NCI-H446 (cell line): ENCODE measurements at regions not wholly inside any gene's neighbourhood (a gene's known extent, or its start where the extent isn't known, plus 50 kb on each side); places are given as distances from the start of the nearest gene placed in this dataset.

ENCODE experiments used
- DNase-seq, 2 experiments: peaks; one replicate each; lab custom pipeline; 2025; lab: John Stamatoyannopoulos, UW

DNA sequence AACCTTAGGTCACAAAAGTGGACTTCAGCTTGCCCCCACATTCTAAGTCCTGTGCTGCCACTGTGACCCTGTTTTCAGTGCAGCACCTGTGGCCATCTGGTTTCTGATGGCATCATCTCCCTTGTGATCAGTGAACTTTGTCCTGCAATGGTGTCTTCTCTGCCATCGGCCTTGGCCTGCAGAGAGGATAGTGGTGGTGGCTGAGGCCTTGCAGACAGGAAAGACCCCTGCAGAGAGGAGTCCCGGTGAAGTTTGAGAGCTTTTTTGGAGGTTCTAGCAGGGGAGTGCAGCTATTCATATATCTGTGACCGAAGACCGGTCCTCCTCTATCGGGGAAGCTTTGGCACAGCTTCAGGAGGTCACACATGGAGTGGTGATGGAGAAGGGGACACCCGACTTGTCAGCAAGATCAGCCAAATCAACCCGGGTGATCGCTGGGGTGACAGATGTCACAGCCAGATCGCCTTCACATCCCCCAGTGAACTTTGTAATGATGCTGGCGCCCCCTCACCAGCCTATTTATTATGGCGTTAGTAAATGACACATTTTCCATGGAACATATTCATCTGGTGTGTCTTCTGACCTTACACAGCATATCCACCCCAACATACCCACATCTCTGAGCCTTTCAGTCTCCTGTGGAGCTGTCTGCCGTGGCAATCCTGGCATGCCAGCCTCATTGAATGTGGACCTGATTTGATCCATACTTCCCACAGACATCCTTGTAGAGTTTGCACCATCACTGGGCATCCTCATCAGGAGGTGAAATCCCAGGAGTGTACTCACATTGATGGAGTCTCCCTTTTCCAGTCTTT, 136.1 kb downstream of the PAPOLA start:
- DNase-seq = no peak

DNA sequence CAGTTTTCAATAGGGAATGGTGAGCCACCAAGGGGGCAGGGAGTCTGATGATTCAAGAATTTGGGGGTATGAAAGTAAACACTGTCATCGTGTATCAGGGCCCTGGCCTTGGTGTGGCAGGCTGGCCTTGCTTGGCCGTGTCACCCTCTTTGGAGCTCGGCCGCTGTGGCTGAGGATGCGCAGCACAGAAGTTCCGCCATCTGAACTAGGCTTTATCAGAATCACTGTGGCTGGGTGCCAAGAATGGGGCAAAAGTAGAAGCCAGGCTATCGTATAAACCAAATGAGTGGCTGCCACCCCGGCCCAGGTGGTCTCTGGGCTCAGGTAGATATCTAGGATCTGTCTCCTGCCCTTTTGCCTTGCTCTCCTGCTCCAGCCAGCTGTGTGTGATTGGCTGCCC, 137.4 kb downstream of the PAPOLA start:
- DNase-seq = no peak

DNA sequence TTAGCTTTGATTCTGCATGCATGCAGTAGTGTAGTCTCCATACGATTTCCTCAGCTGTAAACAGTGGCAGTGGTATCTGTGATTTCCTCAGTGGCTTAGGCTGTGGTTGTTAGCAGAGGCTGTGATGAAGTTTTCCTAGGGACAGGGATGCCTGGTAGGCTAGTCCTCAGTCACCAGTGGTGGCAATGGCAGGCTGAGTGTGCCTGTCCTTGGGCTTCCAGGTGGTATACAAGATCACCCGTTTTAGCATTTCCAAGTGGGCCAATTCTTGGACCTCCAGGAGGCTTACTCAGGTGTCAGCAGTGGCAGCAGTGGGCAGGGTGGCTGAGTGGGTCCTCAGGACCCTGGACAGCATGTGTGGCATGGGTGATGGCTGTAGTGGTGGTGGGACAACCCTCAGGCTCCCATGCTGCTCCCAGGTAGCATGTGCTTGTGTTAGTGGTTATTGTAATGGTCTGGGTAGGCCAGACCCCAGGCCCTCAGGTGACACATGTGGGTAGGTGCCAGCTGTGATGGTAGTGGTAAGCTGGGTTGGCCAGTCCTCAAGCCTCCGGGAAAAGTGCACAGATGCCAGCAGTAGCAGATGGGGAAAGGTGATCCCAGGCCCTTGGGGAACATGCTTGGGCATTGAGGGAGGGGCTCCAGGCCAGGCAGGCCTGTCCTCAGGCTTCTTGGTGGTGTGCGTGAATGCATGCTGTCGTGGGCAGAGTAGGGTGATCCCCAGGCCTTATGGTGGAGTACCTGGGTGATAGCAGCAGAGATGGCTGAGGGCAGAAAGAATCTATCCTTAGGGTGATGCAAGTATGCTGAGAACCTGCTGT, 146.5 kb downstream of the PAPOLA start:
- no peak for DNase-seq

DNA sequence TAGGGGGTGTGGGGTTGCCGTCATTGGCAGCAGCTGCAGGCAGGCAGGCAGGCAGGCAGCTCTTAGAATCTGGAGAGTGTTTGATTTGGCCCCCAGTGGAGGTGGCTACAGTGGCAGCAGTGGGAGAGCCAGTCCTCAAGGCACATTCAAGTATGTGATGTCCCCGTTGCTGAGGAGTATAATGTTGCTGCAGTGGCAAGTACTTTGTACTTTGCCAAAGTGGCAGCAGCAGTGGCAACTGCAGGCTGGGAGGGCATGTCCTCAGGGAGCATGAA, 147.1 kb downstream of the PAPOLA start:
- DNase-seq = no peak

DNA sequence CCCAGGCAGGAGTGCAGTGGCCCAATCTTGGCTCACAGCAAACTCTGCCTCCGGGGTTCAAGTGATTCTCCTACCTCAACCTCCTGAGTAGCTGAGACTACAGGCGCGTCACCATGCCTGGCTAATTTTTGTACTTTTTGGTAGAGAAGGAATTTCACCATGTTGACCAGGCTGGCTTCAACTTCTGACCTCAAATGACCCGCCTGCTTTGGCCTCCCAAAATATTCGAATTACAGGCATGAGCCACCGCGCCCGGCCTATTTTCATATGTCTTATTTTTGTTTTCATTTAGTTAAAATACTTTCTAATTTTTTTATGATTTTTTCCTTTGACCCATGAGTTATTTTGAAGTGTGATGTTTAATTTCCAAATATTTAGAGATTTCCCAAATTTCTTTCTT, 143.6 kb upstream of the VRK1 start:
- no peak for DNase-seq

DNA sequence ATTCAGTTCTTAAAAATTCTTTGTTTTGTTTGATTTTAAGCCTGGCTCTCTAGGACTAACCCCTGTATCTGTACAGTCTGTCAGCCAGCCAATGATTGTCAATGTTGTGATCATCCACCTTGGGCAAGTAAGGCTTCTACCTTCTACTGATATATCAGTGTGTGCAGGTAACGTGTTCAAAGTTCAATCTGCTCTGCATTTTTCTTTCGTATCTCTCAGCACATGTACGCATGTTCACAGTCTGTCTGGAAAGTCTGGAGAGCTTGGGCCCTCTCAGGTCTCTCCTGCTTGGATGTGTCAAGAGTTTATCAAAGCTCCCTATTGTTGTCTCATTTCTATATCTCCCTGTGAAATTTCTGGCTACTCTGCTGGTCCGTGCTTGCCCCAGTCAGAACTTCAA, 138.6 kb upstream of the VRK1 start:
- DNase-seq = no peak

DNA sequence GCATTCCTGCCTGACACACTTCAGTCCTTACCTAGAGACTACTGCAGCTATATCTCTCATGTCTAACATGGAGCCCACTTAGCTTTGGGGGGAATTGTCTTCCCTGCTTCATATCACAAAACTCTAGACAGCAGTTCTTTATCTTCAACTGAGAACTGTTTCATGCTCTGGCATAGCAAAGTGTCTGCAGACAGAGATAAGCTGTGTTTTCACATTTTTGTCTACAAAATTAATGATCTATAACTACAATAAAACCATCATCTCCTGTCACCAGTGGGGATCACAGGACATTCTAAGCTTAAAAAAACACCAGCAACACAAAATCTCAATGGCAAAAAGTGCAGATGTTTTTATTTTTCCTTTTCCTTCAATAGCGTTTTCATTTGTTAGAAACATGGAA, 137.1 kb upstream of the VRK1 start:
- no peak for DNase-seq

DNA sequence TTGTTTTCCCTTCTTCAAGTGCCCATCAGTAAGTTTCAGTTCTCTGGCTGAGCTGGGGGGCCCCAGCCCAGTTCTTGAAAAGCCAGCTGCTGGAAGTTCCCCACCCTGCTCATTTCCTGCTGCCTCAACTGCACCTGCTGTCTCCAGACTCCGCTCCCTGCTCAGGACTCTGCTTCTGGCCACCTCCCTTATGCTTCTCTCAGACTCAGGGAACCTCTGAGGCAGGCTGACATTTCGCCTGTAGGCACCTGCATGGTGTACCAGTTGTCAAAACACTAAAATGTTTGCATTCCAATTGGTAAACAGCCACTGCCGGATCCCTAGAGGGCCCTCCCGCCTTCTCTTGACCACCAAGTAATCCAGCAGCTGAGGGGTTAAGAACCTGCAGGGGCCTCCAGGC, 136.5 kb upstream of the VRK1 start:
- DNase-seq = no peak

DNA sequence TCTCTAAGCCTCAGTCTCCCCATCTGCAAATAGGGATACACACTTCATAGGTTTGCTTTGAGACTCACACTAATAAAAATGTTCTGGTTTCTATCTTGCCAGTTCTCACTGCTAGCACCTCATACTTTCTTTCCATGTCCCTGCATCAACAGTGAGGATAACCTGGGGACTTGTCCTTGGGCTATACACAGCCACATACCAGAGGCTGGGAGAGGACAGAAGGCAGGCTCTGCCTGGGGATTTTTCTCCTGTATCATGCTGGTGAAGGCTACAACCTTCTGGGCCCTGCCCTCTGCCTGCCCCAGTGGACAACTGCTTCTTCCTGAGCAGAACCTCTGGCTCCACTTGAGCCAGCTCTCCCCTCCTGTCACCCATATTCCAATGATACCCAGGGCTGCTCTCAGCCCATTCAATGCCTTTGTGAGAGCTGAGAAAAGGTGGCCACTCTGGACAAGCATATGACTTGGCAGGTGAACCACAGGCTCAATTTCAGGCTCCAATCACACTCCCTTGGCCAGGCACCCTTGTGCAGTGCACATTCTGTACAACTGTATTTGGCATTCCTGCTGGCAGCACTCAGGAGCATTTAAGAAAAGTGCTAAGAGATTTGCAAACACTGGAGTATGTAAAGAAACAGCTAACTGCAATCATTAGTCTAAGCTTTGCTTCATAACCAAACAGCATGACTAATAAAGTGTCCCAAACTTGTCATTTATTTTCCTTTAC, 135.8 kb upstream of the VRK1 start:
- no peak for DNase-seq

DNA sequence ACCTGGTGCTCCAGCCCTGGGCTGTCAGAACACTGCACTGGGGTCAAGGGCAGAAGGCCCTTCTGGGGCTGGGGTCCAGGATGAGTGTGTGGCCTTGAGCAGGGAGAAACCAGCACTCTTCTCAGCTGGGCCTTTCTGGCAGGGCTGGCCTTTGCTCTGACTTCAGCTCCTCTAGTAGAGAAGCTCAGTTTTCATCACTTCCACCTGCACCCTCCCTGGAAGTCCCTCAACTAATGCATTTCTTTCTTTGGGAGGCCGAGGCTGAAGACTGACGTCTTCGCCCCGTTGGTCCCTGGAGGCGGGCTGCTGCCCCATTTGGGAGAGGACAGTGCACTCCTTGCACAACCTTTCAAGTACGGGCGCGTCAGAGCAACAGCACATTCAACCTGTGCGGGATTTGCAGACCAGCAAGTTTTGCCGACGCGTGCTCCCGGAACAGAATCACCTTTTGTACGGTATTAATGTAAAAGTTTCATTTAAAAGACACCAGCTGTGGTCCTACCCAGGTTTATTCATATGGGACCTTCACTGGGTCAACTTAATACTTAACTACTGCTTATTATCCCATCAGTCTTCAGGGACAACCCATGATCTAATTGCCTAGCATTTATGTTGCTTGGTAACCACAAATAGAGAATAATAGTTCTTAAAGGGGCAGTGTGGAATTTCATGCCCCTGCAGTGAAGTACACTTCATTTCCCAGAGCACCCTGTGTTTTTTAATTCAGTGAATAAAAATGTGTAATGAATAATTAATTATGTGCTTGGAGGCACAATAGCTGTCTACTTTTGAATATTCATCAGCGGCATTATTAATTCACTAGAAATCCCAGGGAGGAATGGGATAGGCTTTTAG, 134.8 kb upstream of the VRK1 start:
- no peak for DNase-seq

DNA sequence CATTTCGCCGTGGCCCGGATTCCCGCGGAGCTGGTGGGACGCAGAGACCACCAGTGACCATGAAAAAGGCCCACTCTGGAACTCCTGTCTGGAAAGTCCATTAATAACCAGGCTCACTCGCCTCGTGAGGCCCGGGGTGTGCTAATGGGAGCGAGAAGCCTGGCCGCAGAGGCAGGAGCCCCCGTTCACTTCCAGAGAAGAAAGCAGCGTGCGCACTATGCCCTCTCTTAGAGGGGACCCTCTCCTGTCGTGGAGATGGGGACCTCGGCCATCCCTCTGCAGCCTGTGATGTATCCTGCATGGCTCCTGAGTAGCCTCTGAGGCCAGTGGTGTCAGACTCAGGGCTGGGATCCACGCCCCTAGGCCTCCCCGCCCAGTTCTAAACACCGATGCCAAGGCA, 134.1 kb upstream of the VRK1 start:
- DNase-seq = no peak

DNA sequence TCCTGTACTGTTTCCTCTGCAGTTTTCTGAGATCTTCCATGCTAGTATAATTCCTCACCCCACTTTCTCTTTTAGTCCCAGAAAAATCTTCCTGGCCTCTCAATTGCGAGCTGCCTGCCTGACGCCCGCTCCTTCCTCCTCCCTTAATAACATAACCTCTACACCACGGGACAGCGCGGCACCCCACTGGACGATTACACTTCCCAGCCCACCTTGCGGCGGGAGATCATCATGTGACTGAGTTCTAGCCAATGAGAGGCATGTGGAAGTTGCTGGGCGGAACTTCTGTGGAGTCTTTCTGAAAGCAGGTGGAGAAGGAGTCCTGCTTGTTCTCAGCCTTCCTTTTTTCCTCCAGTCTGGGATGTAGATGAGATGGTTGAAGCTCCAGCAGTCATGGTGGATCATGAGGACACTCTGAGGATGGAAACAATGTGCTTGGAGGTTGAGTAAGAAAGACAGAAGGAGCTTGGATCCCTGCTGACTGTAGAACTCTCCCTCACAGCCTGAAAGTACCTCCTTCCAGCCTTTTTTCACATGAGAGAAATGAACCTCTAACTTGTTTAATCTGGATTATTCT, 133.6 kb upstream of the VRK1 start:
- no peak for DNase-seq

DNA sequence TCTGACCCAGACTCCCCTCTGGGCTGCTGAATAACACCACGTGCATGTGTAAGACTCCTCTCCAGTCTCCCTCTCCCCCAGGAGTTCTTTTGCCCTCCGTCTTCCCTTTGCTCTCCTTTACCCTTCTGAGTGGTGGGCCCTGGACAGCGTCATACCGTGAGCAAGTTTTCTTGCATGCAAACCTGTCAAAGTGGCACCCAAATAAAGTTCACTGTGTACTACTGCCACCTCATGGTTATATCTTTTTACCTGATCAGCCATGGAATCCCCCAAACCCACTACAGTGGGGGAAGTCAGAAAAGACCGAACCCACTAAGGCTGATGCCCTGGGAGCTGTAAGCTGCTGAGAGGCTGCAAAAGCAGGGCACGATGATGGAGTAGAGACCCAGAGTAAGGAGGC, 131.1 kb upstream of the VRK1 start:
- peak; percentile 19 to 41 for DNase-seq

DNA sequence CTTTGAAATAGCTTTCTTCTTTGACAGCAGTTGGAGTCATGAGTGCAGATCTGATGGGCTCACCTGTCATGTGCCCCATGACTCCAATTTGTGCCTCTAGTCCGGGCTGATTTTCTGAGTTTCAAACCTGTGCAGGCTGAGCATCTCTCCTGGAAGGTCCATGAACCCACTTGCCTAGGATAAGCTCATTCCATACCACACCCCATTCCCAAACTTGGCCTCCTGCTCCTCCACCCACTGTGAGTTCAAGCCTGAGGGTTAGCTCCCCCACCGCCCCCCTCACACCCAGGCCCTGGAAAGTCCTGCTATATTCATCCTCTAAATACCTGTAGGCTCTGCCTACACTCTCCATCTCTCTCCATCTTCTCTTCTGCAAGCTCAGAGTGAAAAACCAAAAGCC, 126.8 kb upstream of the VRK1 start:
- no peak for DNase-seq

DNA sequence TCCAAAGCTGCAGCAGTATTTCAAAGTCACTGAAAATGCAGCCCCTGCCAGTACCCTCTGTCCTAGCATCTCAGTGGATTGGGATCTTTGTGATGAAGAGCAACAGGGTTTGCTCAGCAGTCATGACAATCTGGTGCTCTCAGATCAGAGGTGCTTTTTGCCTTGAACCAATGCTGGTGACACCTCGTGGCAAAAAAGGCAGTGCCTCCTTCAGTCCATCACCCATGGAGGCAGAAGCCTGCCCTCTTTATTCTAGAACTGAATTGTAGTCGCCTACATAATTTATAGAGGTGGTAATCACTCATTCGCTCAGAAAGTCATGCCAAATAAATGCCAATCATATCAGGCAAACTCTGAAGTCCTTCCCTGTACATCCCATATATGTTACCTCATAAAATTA, 126.0 kb upstream of the VRK1 start:
- DNase-seq = no peak

DNA sequence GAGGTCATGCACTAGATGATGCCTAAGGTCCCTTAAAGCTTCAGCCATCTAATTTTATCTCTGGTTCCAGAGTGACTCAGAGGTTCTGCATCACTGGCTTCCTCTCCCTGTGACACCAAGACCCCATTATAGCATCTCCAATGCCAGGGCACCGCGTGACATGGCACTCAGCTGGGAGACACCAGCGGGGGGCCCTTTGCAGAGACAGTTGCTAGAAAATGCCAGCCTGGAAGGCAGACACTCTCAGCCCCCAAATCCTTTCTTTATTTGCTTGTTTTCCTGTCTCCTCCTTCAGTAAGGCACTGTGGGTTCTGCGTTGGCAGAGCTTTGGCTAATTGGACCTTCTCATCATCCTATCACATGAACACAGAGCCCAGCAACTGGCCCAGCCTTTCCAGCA, 123.5 kb upstream of the VRK1 start:
- DNase-seq = no peak

DNA sequence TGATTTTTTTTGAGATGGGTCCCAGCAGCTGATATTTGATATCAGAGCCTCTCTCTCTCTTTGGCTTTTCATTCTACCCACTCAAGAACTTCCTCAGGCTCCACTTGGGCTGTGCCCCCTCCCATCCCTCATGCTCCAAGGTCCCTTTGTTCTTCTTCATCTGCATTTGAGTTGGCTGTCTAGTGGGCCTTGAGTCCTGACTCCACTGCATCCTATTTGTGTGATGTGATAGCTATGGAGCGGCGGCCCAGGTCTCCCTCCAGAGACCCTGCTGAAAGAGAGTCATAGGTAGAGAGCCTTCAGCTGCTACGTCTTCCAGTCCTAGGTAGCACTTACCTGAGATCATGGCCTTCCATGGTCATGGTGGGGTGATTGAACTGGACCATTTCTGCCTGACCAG, 123.1 kb upstream of the VRK1 start:
- DNase-seq = no peak

DNA sequence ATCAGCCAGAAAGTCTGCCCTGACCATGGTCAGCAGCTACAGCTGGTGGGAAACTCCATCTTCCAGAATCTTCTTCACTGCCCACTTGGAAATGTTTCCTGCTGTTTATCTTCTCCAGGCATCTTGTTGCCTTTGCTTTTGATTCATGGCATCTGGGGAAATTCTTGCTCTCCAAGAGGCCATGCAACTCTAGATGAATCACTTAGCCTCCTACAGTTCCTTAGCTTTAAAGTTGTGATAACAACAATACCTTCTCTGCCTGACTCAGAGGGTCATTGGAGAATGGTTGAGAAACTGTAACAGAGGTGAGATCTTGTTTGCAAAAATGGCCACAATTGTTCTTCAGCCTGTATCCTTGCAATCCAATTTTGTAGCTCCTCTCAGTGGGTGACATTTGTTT, 121.0 kb upstream of the VRK1 start:
- DNase-seq = no peak

DNA sequence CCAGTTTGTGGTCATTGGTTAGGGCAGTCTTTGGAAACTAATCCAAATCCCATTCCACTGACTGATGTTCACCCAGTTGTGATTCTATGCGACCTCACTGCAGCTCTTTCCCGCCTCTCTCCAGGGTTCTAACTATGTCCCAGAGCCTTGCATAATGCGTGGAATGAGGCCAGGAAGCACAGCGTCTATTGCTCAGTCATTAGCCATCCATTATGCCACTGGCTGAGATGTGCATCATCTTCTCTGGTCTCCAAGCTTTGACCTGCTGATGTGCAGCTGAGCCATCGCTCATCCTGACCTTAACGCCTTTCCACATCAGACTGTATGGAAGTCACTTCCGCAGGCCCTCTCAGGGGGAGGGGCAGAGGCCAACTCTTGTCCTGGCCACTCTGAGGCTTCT, 115.4 kb upstream of the VRK1 start:
- DNase-seq = no peak

DNA sequence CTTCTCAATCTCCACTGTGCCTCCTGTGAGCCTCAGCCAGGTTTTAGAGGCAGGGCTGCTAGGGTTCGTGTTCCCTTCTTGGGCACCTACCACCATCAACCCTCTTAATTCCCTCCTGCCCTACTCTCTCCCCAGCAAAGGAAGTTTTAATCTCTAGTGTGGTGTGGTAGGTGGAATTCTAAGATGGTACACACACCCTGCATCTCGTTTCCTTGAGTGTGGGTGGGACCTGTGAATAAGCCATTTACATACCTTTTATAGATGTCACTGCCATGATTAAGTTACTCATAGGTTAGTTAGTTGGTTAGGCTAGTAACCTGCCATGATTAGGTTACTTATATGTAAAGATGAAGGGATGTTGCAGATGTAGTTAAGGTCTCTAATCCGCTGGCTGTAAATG, 114.8 kb upstream of the VRK1 start:
- DNase-seq = no peak

DNA sequence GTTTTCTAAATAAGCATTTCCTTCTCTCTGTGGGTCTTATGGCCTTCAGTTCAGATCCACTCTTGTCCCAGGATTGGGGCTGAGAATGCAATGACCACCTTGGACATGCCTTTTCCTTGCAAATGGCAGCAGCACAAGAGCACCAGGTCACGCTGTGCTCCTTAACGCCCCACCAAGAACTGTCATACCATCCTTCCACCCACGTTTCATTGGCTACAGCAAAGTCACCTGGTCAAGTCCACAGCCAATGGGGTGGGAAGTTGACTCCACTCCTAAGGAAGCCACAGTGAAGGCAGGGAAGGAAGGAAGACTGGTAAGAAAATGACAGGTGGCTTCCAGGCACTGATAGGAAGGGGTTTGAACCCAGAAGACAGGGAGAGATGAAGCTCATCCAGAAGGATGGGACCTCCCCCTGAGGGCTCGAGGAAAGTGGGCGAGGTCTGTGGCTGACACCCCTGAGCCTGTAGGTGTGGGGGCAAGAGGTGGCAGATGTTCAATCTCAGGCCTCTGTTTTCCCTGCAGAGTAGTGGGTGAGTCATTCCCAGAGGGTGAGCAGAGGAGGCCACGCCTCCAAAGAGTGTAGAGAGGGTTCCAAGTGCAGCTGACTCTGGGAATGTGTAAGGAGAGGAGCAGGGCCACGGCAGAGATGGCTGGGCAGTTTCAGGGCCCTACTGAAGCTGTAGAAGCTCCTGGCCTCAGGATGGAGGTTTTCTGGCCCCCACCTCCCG, 113.5 kb upstream of the VRK1 start:
- DNase-seq = no peak
